SK-N-SH (cell line): ENCODE measurements at regions not wholly inside any gene's neighbourhood (a gene's known extent, or its start where the extent isn't known, plus 50 kb on each side); places are given as distances from the start of the nearest gene placed in this dataset.

Source experiments
- CTCF ChIA-PET: fragments of 300-600, 350-600 bp; formaldehyde crosslinking; extraction: SDS; loops from one replicate; lab custom pipeline; 2021; lab: Yijun Ruan, JAX
- POLR2A ChIA-PET: fragments of 350-600 bp; sonication (Branson Sonifier 250); formaldehyde crosslinking; extraction: SDS; loops from one replicate; lab custom pipeline; 2020; ENCODE audit warnings: antibody characterized with exemption, inconsistent platforms; lab: Yijun Ruan, JAX
- DNase-seq: peaks from one replicate; pipeline ENCODE4 v3.0.0; 2012
- H2AFZ ChIP-seq: fragments of 200-600 bp; sonication (generic); 2 replicates; pipeline ENCODE4 v1.8.1; 2016; ENCODE audit warnings: antibody characterized with exemption, mild to moderate bottlenecking, low read depth
- H3F3A ChIP-seq: fragments of 200-600 bp; sonication (generic); replicated peaks from 2 replicates; pipeline ENCODE3; 2016; ENCODE audit warnings: antibody characterized with exemption, mild to moderate bottlenecking; ENCODE audit not compliant: insufficient read depth
- H3K27ac ChIP-seq, 2 experiments: fragments of 200-500 bp in 1 of 2; fragments of 200-600 bp in 1 of 2; sonication (Bioruptor generic) in 1 of 2; sonication (generic), shearing (Covaris generic) in 1 of 2; 2 replicates each; pipeline versions ENCODE4 v1.5.1 to v1.6.1; 2014 to 2016; ENCODE audit warnings: low read depth in 2 of 2, inconsistent platforms in 1 of 2, low read length in 1 of 2, mild to moderate bottlenecking in 1 of 2, mixed read lengths in 1 of 2
- H3K27me3 ChIP-seq: fragments of 200-600 bp; sonication (generic), shearing (Covaris generic); 2 replicates; pipeline ENCODE4 v1.6.1; 2016; ENCODE audit warnings: mixed run types; ENCODE audit not compliant: insufficient read depth
- H3K36me3 ChIP-seq, 2 experiments: fragments of 200-500 bp in 1 of 2; fragments of 200-600 bp in 1 of 2; sonication (Bioruptor generic) in 1 of 2; sonication (generic) in 1 of 2; replicated peaks in 1 of 2; 2 replicates each; pipeline versions ENCODE3 to v1.5.1; 2014 to 2016; ENCODE audit warnings: low read length in 1 of 2, mild to moderate bottlenecking in 1 of 2; ENCODE audit not compliant: insufficient read depth in 2 of 2, control insufficient read depth in 1 of 2
- H3K4me1 ChIP-seq, 2 experiments: fragments of 200-500 bp in 1 of 2; fragments of 200-600 bp in 1 of 2; sonication (Bioruptor generic) in 1 of 2; sonication (generic), shearing (Covaris generic) in 1 of 2; 2 replicates each; pipeline versions ENCODE4 v1.5.1 to v1.6.1; 2014 to 2016; ENCODE audit warnings: low read depth in 1 of 2, low read length in 1 of 2, mixed run types in 1 of 2; ENCODE audit not compliant: insufficient read depth in 2 of 2, control insufficient read depth in 1 of 2
- H3K4me2 ChIP-seq: fragments of 200-600 bp; sonication (generic), shearing (Covaris generic); 2 replicates; pipeline ENCODE4 v1.6.1; 2017; ENCODE audit warnings: mixed run types
- H3K4me3 ChIP-seq, 2 experiments: fragments of 200-500 bp in 1 of 2; fragments of 200-600 bp in 1 of 2; sonication (Bioruptor generic) in 1 of 2; sonication (generic), shearing (Covaris generic) in 1 of 2; 2 replicates each; pipeline versions ENCODE4 v1.5.1 to v1.8.1; 2014 to 2016; ENCODE audit warnings: low read depth in 2 of 2, inconsistent platforms in 1 of 2, low read length in 1 of 2, mild to moderate bottlenecking in 1 of 2, mixed read lengths in 1 of 2, moderate library complexity in 1 of 2
- H3K79me2 ChIP-seq: fragments of 200-600 bp; sonication (generic); 2 replicates; pipeline ENCODE4 v1.8.1; 2017; ENCODE audit warnings: mild to moderate bottlenecking; ENCODE audit not compliant: insufficient read depth
- H3K9ac ChIP-seq: fragments of 200-600 bp; sonication (generic); 2 replicates; pipeline ENCODE4 v1.6.1; 2017; ENCODE audit warnings: mixed run types
- H3K9me2 ChIP-seq: fragments of 200-600 bp; sonication (generic); 2 replicates; pipeline ENCODE4 v1.6.1; 2017; ENCODE audit warnings: mixed run types
- H3K9me3 ChIP-seq: fragments of 200-600 bp; sonication (generic); 2 replicates; pipeline ENCODE4 v1.6.1; 2017; ENCODE audit warnings: mixed run types, mild to moderate bottlenecking, moderate library complexity
- H4K20me1 ChIP-seq: fragments of 200-600 bp; sonication (generic); 2 replicates; pipeline ENCODE4 v1.6.1; 2017; ENCODE audit warnings: mild to moderate bottlenecking, mixed run types; ENCODE audit not compliant: insufficient read depth
- CHD2 ChIP-seq: fragments of 150-350 bp; IDR thresholded peaks from 2 replicates; pipeline ENCODE4 v1.6.1; 2018; ENCODE audit warnings: low read length; ENCODE audit not compliant: partially characterized antibody
- CTCF ChIP-seq: fragments of 200-600 bp; sonication (generic); IDR thresholded peaks from 2 replicates; pipeline ENCODE4 v1.6.1; 2017; ENCODE audit warnings: antibody characterized with exemption, mild to moderate bottlenecking, moderate library complexity
- ELF1 ChIP-seq: IDR thresholded peaks from 2 replicates; pipeline ENCODE4 v1.4.0; 2012
- FOXJ3 ChIP-seq: sonication (generic); formaldehyde crosslinking; IDR thresholded peaks from 2 replicates; pipeline ENCODE4 v1.5.1; 2020; ENCODE audit warnings: mild to moderate bottlenecking, missing genetic modification reagents
- FOXM1 ChIP-seq: IDR thresholded peaks from 2 replicates; pipeline ENCODE4 v1.4.0; 2012; ENCODE audit warnings: low read depth, mild to moderate bottlenecking
- GABPA ChIP-seq: IDR thresholded peaks from 2 replicates; pipeline ENCODE4 v1.4.0; 2012; ENCODE audit warnings: low read depth, mild to moderate bottlenecking
- GATA2 ChIP-seq: sonication (generic); formaldehyde crosslinking; IDR thresholded peaks from 2 replicates; pipeline ENCODE4 v1.5.0; 2020; ENCODE audit warnings: mild to moderate bottlenecking, missing genetic modification reagents
- JUND ChIP-seq: IDR thresholded peaks from 2 replicates; pipeline ENCODE4 v1.4.0; 2012
- MXI1 ChIP-seq: IDR thresholded peaks from 2 replicates; pipeline ENCODE4 v1.6.1; 2012; ENCODE audit warnings: mild to moderate bottlenecking, low read depth, low read length, improper control_type of control experiment
- NRF1 ChIP-seq: IDR thresholded peaks from 2 replicates; pipeline ENCODE4 v1.6.1; 2012; ENCODE audit warnings: low read depth, mild to moderate bottlenecking, low read length
- RAD21 ChIP-seq: IDR thresholded peaks from 2 replicates; pipeline ENCODE4 v1.6.1; 2012; ENCODE audit warnings: mild to moderate bottlenecking, low read length
- REST ChIP-seq: IDR thresholded peaks from 2 replicates; pipeline ENCODE4 v1.6.1; 2012; ENCODE audit warnings: mild to moderate bottlenecking, low read depth, low read length, moderate library complexity
- RFX5 ChIP-seq: IDR thresholded peaks from 2 replicates; pipeline ENCODE4 v1.6.1; 2012; ENCODE audit warnings: mild to moderate bottlenecking, improper control_type of control experiment, low read length
- SIN3A ChIP-seq: IDR thresholded peaks from 2 replicates; pipeline ENCODE4 v1.6.1; 2012; ENCODE audit warnings: low read depth, mild to moderate bottlenecking, low read length, moderate library complexity, borderline replicate concordance
- TAF1 ChIP-seq: IDR thresholded peaks from 2 replicates; pipeline ENCODE4 v1.6.1; 2012; ENCODE audit warnings: low read depth, mild to moderate bottlenecking, low read length, moderate library complexity, borderline replicate concordance
- TEAD4 ChIP-seq: IDR thresholded peaks from 2 replicates; pipeline ENCODE4 v1.4.0; 2012; ENCODE audit warnings: mild to moderate bottlenecking, borderline replicate concordance; ENCODE audit not compliant: insufficient read depth
- USF2 ChIP-seq: fragments of 150-350 bp; IDR thresholded peaks from 2 replicates; pipeline ENCODE4 v1.6.1; 2017; ENCODE audit warnings: antibody characterized with exemption, low read length, low read depth, borderline replicate concordance
- YY1 ChIP-seq: IDR thresholded peaks from 2 replicates; pipeline ENCODE4 v1.4.0; 2012; ENCODE audit warnings: low read depth, mild to moderate bottlenecking
- WGBS: methylation state at CpG from one replicate; pipeline ENCODE4 v1.1.6; 2017; ENCODE audit warnings: low lambda C conversion rate; 5-methylcytosine and 5-hydroxymethylcytosine counted together

GRCh38 chr6:12417191-12417590 lies 127.0 kb downstream of the EDN1 start:
- no peaks in the 10 kb centered on the region for H3K9me2 ChIP-seq
- no peaks in the 10 kb centered on the region for H3K9me3 ChIP-seq
- ChIA-PET POLR2A (no interaction called here), CTCF (no interaction called here)
- no peaks in the 10 kb centered on the region for H4K20me1 ChIP-seq
- DNase-seq: no peak
- peaks cover 0 to 9% of the 10 kb centered on the region in 2 experiments; a peak in 1 of 4 replicates for H3K4me1 ChIP-seq
- no peaks in the 10 kb centered on the region for H3F3A ChIP-seq
- TF ChIP-seq CHD2: no peak
- TF ChIP-seq GABPA: no peak
- no peak for TF ChIP-seq SIN3A
- no peak for TF ChIP-seq JUND
- no peak for TF ChIP-seq TEAD4
- no peak for TF ChIP-seq MXI1
- TF ChIP-seq YY1: no peak
- no peak for TF ChIP-seq FOXM1
- no peak for TF ChIP-seq USF2
- no peak for TF ChIP-seq RAD21
- no peak for TF ChIP-seq ELF1
- TF ChIP-seq REST: no peak
- no peak for TF ChIP-seq FOXJ3 (CRISPR knock-in tag)
- no peak for TF ChIP-seq TAF1
- no peak for TF ChIP-seq GATA2 (CRISPR knock-in tag)
- no peak for TF ChIP-seq NRF1
- no peak for TF ChIP-seq CTCF
- TF ChIP-seq RFX5: no peak
- TF ChIP-seq, all 33 proteins: peak for 0
- no peaks in the 10 kb centered on the region for H3K27me3 ChIP-seq
- no peak overlapping the region for H3K4me3 ChIP-seq
- 59% methylated on average over 1 of the region's 1 CpG for WGBS
- H3K4me2 ChIP-seq: no peak overlapping the region
- H3K27ac ChIP-seq: no peak overlapping the region
- H3K36me3 ChIP-seq: no peaks in the 10 kb centered on the region
- H3K9ac ChIP-seq: no peak overlapping the region
- H2AFZ ChIP-seq: no peak overlapping the region
- H3K79me2 ChIP-seq: no peaks in the 10 kb centered on the region
